NOMO-1 treated with dmso at 0.1 percent for 144 hours (cell line): ENCODE measurements at regions not wholly inside any gene's neighbourhood (a gene's known extent, or its start where the extent isn't known, plus 50 kb on each side); places are given as distances from the start of the nearest gene placed in this dataset.
"Not testable (repeated sequence)": the region's sequence is repeated elsewhere in the genome, so short reads cannot be mapped to it uniquely, and the experiment has no call there.

Experiments used
- DNase-seq: peaks from one replicate; lab custom pipeline; 2025; ENCODE audit not compliant: unreplicated experiment; lab: John Stamatoyannopoulos, UW

DNA sequence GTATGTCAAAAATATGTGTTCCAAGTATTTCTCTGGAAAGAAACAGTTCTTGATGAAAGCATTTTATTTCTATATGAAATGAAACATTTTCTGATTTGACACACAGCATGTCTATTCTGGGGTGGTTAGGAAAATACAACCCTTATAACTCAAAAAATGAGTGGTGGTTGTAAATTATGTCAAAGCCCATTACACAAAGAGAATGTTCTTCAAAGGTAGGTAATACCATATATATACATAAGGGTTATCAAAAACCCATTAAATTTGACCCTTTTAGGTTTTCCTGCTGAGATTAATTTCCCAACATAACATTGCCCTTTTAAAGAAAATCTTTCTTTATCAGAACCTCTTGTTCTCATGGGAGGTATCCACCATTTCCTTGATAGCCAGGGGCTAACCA is 420.5 kb upstream of the TECRL start:
- DNase-seq: no peak

DNA sequence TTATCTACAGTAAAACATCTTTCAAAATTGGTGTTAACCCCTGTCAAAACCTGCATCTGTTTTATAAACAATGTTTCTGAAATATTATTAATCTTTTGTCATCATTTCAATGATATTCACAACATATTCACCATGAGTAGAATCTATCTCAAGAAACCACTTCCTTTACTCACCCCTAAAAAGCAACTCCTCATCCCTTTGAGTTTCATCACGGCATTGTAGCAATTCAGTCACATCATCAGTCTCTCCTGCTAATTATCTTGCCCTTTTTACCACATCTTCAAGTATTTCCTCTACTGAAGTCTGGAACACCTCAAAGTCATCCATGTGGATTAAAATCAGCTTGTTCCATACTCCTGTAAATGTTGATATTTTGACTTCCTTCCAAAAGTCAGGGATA is 415.3 kb upstream of the TECRL start:
- no peak for DNase-seq

DNA sequence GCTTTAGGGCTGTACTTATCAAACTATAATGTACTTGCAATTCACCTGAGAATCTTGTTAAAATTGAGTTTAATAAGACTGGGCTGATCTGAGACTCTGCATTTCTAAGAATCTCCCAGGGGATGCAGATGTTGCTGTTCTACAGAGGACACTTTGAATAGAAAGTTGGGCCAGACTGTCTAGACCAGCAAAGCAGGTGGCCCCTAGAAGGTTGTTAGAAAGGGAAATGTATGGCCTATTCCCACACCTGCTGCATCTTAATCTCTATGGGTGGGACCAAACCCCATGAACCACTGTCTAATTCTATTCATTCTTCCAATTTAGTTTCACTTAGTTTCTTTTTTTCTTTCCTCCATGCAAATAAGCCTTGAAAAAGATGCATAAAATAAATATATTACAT is 413.2 kb upstream of the TECRL start:
- no peak for DNase-seq

DNA sequence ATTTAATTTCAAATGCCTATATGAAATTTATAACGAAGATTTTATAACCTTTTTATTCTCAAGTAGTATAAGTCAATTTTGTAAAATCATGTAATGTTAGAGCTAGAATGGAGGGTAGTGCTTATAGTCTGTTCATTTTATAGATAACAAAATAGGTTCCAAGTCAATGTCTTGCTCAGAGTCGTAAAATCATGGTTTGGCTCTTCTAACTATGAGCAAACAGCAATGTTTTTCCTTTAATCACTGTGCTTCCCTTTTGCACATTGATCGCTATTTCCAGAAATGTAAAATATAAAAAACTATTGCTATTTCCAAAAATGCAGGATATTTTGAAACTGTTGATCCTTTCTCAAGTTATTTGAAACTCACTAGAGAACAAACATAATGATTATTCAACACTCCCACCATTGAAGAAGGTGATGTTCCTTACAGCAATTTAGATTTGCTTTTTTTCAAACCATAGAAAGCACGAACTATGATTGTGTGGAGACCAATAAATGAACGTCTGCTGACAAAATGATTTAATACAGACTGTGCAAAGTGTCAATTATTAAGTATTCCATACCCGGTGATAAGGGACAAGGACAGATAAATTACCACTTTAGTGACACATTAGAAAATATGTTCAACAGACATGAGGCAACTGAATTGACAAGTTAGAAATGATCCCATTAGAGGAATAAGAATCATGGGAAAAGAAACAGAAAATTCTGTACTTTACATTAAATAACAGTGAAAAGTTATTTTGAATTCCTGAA is 412.1 kb upstream of the TECRL start:
- DNase-seq: no peak

DNA sequence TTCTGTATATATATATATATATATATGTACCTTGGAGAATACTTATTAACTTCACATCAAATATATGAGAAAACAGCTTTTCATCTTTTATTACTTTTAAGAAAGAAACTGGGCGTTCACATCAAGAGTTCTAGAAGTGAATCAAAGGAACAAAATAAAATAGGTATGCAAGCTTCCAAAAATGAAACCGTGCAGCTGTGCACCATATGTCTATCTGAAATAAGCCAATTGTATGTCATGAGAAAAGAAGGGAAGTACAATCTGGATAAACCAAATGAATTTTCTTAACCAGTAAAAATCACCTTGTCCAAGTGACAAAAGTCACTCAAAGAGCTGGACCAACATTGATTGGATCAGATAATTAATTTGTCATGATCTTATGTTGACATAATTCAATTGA is 405.4 kb upstream of the TECRL start:
- no peak for DNase-seq

DNA sequence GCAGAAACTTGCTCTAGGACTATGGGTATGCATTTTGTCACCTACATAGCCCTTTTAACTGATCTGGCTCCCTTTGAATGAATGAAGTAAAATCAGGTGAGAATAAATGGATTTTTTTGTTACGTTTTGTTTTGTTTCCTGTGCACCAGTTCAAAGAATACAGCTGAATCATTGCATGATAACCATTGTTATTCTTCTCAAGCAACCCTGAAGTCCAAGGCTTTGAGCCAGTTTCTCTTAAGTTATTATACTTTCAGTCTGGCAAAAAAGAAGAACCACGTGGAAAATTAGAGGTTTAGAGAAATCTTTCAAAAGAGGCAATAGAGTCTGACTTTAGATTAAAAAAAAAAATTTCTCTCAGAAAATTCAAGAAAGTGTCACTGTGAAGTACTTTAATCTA is 398.6 kb upstream of the TECRL start:
- DNase-seq: no peak

DNA sequence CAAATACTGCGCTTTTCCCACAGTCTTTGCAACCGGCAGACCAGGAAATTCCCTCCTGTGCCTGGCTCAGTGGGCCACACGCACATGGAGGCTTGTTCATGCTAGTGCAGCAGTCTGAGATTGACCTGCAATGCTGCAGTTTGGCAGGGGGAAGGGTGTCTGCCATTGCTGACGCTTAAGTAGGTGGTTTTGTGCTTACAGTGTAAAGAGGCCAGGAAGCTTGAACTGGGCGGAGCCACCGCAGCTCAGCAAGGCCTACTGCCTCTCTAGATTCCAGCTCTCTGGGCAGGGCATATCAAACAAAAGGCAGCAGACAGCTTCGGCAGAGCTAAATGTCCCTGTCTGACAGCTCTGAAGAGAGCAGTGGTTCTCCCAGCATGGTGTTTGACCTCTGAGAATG is 390.5 kb upstream of the TECRL start:
- DNase-seq: no peak

DNA sequence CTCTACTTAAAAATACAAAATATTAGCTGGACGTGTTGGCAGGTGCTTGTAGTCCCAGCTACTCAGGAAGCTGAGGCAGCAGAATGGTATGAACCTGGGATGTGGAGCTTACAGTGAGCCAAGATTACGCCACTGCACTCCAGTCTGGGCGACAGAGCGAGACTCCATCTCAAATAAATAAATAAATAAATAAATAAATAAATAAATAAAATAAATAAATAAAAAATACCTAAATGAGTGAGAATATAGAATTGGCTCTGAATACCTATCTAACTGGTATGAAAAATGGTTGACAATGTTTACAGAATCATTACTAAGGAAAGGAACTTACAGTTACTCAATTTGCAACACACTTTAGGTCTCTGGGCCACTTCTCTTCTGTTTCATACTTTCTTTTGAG is 389.6 kb upstream of the TECRL start:
- DNase-seq: not testable (repeated sequence)

DNA sequence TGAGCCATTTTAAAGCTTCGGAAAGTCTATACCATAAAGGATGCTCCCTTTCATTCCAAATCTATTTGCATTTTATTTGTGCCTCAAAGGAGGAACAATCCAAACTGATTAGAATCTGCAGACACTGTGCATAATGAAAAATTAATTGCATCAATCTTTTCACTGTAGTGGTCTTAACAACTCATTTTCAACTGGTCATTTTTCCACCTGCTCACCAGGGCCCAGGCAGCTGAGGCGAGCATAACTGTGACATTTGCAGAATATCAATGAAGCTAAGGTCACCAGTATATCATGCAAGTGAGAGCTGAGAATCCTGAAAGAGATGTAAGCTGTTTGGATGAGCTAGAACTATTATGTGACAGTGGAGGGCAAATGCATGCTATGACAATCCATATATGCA is 387.3 kb upstream of the TECRL start:
- DNase-seq: no peak

DNA sequence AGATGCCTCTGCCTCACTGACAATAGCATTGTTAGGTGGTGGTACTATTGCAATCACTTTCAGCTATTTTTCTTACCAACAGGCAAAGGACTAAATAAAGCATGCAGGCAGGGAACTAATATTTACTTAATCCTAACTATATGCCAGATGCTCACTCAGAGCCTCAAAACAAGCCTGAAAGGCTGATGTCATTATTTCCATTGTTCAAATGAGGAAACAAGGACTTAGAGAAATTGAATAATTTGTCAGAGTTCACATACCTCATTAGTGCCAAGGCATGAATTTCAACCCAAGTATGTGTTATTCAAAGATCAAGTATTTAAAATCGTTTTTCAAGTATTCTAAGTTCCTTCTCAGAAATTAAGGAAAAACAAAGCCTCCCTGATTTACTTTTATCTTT is 374.9 kb upstream of the TECRL start:
- no peak for DNase-seq

DNA sequence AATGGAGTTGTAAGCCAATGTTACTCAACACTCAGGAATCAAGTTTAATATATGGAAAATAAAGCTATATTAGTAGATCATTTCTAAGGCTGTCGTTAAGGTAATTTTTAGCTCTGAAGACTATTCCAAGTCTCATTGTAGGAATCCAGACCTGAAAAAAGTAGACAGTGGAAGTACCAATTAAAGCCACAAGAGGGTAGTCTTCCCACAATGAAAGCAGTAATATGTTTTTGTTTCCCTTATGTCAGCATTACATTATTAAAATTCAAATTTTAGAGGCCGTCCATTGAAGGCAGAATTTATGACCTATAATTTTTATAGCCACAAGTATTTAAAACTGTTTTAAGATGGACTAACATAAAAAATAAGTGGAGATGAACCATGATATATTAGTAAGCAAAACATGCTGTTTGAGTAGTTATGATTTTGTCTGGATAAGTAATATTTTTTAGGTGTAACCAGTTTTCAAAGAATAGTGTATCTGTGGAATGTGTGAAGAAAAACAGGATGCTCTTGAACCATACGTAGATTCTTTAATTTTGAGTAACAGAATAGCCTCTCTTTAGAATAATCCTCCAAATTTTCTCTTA is 372.6 kb upstream of the TECRL start:
- DNase-seq: no peak

DNA sequence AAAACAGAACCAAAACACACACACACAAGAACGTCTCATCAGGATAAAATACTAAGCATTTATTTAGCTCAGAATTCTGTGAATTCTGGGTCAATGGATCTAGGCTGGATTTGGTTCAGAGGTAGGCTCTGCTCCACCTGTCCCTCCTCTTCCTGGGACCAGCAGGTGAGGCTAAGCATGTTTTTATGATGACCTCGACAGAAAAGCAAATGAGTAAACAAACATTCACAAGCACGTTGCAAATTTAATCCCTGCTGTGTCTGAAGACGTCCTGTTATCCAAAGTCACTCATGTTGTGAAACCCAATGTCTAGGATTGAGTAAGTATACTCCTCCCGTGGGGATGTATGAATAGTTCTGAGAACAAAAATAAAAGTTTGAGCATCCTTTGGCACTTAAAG is 371.4 kb upstream of the TECRL start:
- no peak for DNase-seq

DNA sequence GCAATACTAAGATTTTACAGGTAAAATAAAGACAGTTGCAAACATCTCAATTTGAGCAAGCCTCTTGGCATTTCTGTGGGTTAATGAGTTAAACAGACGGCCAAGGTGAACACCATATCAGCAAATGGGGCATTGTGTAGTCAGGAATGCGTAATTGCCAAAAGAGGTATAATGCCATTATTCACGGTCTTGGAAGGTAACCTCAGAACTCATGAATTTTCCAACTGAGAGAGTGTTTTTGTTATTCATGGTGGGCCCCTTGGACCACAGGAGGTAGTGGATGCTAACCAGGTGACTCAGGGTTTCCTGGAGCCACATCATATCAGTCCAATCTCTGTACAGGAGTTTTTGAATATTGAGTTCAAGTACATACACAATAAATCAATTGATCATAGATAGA is 368.0 kb upstream of the TECRL start:
- no peak for DNase-seq

DNA sequence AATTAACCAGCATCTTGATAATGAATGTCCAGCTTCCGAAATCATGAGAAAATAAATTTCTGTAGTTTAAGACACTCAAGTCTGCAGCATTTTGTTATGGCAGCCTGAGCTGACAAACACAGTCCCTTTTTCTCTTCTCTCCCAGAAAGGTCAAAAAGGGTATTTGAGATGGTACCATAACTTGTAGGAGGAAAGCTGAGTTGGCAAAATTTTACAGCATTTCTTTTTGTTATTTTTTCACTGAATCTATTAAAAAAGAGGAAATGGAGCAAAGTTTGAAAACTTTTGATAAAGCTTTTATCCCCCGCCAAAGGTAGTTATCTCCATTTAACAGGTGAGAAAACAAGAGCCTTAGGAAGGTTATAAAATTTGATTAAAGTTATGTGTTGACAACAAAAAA is 367.6 kb upstream of the TECRL start:
- no peak for DNase-seq

DNA sequence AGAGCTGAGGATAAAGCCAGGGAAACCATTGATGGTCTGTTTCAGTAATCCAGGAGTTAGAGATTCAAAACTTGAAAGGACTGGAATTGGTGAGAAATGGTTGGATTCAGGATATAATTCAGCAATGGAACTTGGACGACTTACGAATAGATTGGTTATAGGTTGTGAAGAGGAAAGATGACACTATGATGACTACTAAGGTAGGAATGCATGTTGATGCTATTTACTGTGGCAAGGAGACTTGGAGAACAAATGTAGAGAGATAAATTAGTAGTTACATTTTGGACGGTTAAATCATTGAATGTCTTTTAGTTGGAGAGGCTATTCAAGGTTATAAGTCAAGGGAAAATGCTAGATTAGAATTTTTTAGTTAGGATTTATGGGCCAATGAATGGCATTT is 365.4 kb upstream of the TECRL start:
- no peak for DNase-seq

DNA sequence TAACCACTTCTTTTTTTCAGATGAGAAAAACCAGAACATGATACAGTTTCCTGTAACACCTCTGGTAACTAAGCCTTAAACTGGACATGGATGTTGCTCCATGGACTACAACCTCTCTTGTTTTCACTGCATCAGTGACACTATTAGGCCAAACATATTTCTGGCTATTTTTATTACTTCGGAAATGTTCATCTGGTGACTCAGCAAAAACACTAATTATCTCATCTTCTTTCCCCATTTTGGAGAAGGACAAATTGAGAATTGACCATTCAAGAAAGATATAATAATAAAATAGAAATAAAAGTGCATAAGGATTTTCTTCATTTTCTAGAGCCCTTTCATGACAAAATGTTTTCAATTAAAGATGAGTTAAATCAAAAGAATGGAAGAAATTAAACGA is 361.9 kb upstream of the TECRL start:
- no peak for DNase-seq

DNA sequence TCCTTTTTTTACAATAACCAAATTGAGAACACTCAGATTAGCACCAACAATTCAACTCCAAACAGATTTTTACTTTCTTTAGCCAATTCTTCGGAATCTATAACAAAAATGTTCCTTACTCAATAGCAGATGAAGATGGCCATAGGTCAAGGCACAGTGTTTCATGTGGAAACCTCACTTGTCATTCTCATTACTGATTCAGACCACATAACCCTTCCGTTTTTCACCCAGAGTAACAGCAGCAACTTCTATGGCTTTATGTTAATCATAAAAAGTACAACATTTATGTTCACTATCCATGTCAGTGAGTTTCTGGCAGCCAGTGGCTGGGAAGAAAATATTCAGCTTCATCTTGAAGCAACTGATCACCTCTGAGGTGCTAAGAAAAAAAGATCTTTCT is 358.3 kb upstream of the TECRL start:
- DNase-seq: no peak

DNA sequence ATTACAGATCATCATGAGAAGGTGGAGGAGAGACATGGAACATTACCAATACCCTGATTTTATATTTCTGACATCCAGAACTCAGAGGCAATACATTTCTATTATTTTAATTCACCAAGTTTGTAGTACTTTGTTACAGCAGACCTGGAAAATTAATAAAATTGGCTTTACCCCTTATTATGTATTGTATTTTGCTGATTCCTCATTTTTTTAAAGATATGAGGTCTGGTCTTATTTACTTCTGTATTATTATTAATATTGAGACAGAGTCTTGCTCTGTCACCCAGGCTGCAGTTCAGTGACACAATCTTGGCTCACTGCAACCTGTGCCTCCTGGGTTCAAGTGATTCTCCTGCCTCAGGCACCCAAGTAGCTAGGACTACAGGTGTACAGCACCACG is 357.3 kb upstream of the TECRL start:
- DNase-seq: no peak

DNA sequence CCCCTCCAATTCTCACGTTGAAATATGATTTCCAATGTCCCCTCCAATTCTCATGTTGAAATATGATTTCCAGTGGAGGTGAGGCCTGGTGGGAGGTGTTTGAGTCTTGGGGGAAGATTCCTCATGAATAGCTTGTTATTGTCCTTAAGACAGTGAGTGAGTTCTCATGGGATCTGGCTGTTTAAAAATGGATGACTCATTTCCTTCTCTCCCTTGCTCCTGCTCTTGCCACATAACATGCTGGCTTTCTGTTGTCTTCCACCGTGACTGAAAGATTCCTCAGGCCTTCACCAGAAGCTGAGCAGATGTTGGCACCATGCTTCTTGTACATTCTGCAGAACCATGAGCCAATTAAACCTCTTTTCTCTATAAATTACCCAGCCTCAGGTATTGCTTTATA is 346.8 kb upstream of the TECRL start:
- DNase-seq: no peak

DNA sequence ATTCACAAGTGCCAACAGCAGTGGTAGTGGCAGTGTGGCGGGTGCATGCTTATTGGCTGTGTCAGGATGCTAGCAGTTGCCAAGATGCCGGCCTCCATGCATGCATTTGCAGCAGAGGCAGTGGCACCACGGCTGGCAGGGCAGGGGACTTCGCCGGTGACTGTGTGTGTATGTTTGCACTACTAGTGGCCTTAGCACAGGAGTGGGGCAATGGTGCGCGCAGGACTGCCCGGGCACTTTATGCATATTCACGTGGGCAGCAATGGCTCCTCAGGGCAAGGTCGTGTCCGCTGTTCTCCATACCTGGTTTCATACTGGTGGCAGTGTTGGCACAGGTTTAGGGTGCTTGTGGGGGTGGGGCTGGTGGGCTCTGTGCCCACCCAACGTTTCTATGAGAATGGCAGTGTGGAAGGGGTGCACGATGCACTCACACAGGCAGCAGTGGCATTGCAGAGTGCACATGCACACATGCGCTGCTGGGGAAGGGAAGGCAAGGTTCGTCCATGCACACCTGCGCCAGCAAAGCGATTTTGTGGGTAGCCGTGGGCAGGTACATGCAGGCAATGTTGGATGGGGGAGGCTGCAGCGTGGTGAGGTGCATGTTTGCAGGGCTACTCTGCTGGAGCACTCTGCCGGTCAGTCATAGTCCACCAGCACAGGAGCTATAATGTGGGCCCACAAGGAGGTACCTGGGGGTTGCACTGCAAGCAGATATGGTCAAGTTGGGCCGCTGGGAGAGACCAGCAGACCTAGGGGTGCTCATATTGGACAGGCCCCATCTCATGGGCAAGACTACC is 338.9 kb upstream of the TECRL start:
- DNase-seq: no peak

DNA sequence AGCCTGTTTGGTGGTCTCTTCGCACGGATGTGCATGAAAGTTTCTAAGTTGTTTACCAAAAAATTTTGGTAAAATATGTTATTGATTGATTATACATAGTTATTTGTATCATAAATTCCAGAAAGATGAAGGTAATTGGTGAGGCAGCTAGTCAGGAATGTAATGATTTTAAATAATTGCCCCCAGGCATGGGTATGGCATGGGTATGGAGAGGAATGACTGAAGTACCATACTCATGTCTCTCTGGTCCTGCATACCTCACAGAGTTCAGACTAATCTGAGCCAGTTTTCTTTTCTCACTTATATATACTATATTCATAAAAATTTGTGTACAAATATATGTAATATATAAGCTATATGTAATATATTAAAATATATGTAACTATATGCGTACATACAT is 329.0 kb upstream of the TECRL start:
- no peak for DNase-seq

DNA sequence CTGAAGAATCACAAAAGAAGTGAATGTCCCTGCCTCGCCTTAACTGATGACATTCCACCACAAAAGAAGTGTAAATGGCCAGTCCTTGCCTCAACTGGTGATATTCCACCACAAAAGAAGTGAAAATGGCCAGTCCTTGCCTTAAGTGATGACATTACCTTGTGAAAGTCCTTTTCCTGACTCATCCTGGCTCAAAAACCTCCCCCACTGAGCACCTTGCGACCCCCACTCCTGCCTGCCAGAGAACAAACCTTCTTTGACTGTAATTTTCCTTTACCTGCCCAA is 328.5 kb upstream of the TECRL start:
- DNase-seq: not testable (repeated sequence)
